22Rv1 (cell line): ENCODE measurements at regions not wholly inside any gene's neighbourhood (a gene's known extent, or its start where the extent isn't known, plus 50 kb on each side); places are given as distances from the start of the nearest gene placed in this dataset.
"Not testable (repeated sequence)": the region's sequence is repeated elsewhere in the genome, so short reads cannot be mapped to it uniquely, and the experiment has no call there.

Source experiments
- H3K27ac ChIP-seq: fragments of 450-650 bp; 2 replicates; pipeline ENCODE4 v1.5.1; 2017
- ZFX ChIP-seq: fragments of 450-650 bp; IDR thresholded peaks from 2 replicates; pipeline ENCODE4 v1.6.1; 2017; ENCODE audit warnings: antibody characterized with exemption, borderline replicate concordance
- TF ChIP-seq, protein P1 (sequence below): fragments of 450-650 bp; IDR thresholded peaks from 2 replicates; pipeline ENCODE4 v1.5.1; 2017; ENCODE audit warnings: mild to moderate bottlenecking

DNA sequence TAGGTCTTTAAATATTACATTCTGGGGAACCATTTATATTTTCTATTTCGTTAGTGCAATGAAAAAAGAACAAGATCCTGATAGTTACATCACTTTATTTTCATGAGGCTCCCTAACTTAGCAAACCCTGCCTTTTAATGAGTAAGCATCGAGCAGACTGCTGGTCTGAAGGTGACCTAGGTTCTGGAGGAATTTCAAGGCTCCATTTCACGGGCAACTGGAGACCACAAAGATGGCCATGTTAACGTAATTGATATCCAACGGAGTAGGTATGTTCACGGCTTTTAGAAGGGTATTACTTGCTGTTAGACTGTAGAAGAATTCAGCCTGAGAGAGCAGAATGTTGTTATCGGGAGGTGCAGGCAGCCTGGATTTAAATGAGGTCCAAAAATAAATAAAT, 1597.6 kb downstream of the EFNB2 start:
- no peak overlapping the region for H3K27ac ChIP-seq
- TF ChIP-seq, protein P1, sequence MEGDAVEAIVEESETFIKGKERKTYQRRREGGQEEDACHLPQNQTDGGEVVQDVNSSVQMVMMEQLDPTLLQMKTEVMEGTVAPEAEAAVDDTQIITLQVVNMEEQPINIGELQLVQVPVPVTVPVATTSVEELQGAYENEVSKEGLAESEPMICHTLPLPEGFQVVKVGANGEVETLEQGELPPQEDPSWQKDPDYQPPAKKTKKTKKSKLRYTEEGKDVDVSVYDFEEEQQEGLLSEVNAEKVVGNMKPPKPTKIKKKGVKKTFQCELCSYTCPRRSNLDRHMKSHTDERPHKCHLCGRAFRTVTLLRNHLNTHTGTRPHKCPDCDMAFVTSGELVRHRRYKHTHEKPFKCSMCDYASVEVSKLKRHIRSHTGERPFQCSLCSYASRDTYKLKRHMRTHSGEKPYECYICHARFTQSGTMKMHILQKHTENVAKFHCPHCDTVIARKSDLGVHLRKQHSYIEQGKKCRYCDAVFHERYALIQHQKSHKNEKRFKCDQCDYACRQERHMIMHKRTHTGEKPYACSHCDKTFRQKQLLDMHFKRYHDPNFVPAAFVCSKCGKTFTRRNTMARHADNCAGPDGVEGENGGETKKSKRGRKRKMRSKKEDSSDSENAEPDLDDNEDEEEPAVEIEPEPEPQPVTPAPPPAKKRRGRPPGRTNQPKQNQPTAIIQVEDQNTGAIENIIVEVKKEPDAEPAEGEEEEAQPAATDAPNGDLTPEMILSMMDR = no peak
- TF ChIP-seq ZFX = no peak

- no peak for TF ChIP-seq ZFX
- TF ChIP-seq, protein P1 = no peak
- no peak overlapping the region for H3K27ac ChIP-seq
Measured at GRCh38 chr13:104936304-104936703, 1599.2 kb downstream of the EFNB2 start.

- H3K27ac ChIP-seq = not testable (repeated sequence)
Measured at GRCh38 chr13:104920513-104920912, 1614.9 kb downstream of the EFNB2 start.

GRCh38 chr13:104920091-104920490, 1615.4 kb downstream of the EFNB2 start:
- H3K27ac ChIP-seq = no peak overlapping the region
- TF ChIP-seq, protein P1 = no peak
- TF ChIP-seq ZFX = no peak

DNA sequence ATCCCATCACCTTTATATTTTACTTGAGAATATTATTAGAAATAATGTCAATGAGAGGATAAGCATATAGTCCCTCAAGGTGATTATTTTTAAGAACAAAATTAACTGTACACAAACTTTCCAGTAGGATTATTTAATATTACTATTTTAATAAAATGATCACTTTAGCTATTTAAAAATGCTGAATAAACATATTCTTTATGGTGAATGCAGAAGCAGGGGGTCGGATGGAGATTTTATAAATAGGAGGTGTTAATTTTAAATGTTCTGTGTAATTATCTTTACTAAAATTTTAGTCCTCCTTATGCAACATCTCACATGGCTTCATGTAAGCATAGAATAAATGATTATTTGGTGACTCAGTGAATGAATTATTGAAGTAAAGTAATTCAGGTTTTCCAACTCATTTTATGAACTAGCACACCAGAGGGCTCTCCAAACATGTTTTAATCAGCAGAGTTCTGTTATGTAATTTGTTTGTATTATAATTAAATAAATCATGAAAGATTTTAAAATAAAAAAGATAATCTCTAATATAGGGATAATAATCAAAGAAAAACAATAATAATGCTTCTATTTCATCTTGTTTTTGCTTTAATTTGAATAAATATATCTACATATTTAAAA, 1635.2 kb downstream of the EFNB2 start:
- TF ChIP-seq ZFX = no peak
- TF ChIP-seq, protein P1 = no peak

GRCh38 chr13:104898484-104898883, 1637.0 kb downstream of the EFNB2 start:
- no peak overlapping the region for H3K27ac ChIP-seq
- no peak for TF ChIP-seq ZFX
- TF ChIP-seq, protein P1 = no peak

More for the DNA sequence above, 1635.2 kb downstream of the EFNB2 start:
- no peak overlapping the region for H3K27ac ChIP-seq

- TF ChIP-seq ZFX = no peak
- TF ChIP-seq, protein P1 = no peak
- no peak overlapping the region for H3K27ac ChIP-seq
Measured at GRCh38 chr13:104895521-104895920, 1639.9 kb downstream of the EFNB2 start.

- no peak overlapping the region for H3K27ac ChIP-seq
- no peak for TF ChIP-seq ZFX
- TF ChIP-seq, protein P1 = no peak
Measured at GRCh38 chr13:104875038-104875754, 1660.3 kb downstream of the EFNB2 start.
